ENCODE measurements at regions not wholly inside any gene's neighbourhood (a gene's known extent, or its start where the extent isn't known, plus 50 kb on each side); places are given as distances from the start of the nearest gene placed in this dataset.
"Not testable (repeated sequence)": the region's sequence is repeated elsewhere in the genome, so short reads cannot be mapped to it uniquely, and the experiment has no call there.

DNA sequence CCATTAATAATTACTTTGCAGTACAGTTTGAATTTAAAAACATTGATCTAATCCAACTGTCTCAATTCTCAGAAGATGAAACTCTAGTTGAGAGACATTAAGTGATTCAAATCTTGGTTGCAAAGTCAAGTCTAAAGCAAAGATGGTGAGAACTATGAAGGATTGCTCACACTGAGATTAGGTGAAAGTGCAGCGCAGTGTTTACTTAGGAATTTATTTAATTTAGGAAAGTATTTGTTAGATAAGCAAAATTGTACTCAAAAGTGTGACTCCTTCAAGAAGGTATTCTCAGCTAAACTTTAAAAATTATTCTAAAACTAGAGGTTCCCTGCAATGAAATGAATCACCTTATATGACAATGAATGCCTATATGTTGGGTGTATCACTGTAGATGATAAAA is 454.9 kb downstream of the PDGFC start:
- H3K27me3 ChIP-seq (replicated peaks): no peaks in the 10 kb centered on the region

DNA sequence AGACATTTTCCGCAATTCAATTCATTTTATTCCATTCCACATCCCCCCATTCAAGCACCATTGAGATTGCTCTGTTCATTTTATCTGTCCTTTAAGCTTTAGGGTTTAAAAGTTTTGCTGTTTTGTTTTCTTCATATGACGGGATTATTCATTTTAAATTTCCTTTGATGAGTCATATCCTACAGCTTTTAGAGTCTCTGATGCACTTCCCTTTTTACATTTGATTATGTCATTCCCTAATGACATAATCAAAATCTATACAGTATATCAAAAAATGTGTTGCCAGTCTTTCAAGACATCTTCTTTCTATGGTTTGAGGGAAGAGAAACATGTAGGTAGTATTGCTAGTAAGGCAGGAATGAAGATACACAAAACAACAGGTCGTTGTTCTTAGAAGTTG is 456.3 kb downstream of the PDGFC start:
- Histone ChIP-seq H3K27me3 (replicated peaks) (no peaks in the 10 kb centered on the region), H3K4me3 (ENCODE audit: low read depth, low read length) (no peak overlapping the region), H3K27ac (no peak overlapping the region), H3K36me3 (replicated peaks) (no peaks in the 10 kb centered on the region)
- TF ChIP-seq, protein P1, sequence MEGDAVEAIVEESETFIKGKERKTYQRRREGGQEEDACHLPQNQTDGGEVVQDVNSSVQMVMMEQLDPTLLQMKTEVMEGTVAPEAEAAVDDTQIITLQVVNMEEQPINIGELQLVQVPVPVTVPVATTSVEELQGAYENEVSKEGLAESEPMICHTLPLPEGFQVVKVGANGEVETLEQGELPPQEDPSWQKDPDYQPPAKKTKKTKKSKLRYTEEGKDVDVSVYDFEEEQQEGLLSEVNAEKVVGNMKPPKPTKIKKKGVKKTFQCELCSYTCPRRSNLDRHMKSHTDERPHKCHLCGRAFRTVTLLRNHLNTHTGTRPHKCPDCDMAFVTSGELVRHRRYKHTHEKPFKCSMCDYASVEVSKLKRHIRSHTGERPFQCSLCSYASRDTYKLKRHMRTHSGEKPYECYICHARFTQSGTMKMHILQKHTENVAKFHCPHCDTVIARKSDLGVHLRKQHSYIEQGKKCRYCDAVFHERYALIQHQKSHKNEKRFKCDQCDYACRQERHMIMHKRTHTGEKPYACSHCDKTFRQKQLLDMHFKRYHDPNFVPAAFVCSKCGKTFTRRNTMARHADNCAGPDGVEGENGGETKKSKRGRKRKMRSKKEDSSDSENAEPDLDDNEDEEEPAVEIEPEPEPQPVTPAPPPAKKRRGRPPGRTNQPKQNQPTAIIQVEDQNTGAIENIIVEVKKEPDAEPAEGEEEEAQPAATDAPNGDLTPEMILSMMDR (IDR thresholded peaks at IDR 0.05; ENCODE audit: low read depth, low read length, missing control alignments): no peak
- in situ Hi-C loops (cut with HindIII; ENCODE audit: low pct_ligation_motif_present, low sequenced_read_pairs): no loop called here
- no peak for DNase-seq

More for the DNA sequence above, 454.9 kb downstream of the PDGFC start:
- Histone ChIP-seq H3K4me3 (ENCODE audit: low read depth, low read length) (no peak overlapping the region), H3K36me3 (replicated peaks) (no peaks in the 10 kb centered on the region), H3K27ac (no peak overlapping the region)
- TF ChIP-seq, protein P1 (IDR thresholded peaks at IDR 0.05; ENCODE audit: low read depth, low read length, missing control alignments): no peak
- in situ Hi-C loops (cut with HindIII; ENCODE audit: low pct_ligation_motif_present, low sequenced_read_pairs): no loop called here
- no peak for DNase-seq

DNA sequence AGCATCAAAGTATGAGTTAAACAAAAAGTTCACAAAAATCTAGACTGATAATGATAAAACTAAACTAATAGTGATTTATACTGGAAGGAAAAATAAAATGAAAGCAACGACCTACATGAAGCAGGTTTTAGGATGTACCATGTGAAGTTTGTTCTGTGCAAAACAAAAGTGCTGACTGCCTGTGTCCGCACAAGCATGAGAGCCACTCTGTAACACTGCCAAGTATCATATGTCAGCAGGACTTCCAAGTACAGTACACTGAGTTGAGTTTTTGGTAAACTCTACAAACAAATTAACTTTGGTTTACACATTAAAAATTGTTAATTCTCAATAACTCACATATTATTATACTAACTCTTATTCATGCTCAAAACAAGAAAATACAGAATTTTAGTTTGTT is 459.0 kb downstream of the PDGFC start:
- Histone ChIP-seq H3K36me3 (replicated peaks) (no peaks in the 10 kb centered on the region), H3K27me3 (replicated peaks) (no peaks in the 10 kb centered on the region), H3K4me3 (ENCODE audit: low read depth, low read length) (no peak overlapping the region), H3K27ac (no peak overlapping the region)
- TF ChIP-seq, protein P1 (IDR thresholded peaks at IDR 0.05; ENCODE audit: low read depth, low read length, missing control alignments): no peak
- peak; percentile 22 for DNase-seq
- in situ Hi-C loops (cut with HindIII; ENCODE audit: low pct_ligation_motif_present, low sequenced_read_pairs): no loop called here

DNA sequence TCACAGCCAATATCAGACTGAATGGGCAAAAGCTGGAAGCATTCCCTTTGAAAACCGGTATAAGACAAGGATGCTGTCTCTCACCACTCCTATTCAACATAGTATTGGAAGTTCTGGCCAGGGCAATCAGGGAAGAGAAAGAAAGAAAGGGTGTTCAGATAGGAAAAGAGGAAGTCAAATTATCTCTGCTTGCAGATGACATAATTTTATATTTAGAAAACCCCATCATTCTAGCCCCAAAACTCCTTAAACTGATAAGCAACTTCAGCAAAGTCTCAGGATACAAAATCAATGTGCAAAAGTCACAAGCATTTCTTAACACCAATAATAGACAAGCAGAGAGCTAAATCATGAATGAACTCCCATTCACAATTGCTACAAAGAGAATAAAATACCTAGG is 461.7 kb downstream of the PDGFC start:
- H3K27ac ChIP-seq; H3K36me3 ChIP-seq (replicated peaks); H3K4me3 ChIP-seq (ENCODE audit: low read depth, low read length); DNase-seq; H3K27me3 ChIP-seq (replicated peaks); in situ Hi-C loops (cut with HindIII; ENCODE audit: low pct_ligation_motif_present, low sequenced_read_pairs): not testable (repeated sequence)

DNA sequence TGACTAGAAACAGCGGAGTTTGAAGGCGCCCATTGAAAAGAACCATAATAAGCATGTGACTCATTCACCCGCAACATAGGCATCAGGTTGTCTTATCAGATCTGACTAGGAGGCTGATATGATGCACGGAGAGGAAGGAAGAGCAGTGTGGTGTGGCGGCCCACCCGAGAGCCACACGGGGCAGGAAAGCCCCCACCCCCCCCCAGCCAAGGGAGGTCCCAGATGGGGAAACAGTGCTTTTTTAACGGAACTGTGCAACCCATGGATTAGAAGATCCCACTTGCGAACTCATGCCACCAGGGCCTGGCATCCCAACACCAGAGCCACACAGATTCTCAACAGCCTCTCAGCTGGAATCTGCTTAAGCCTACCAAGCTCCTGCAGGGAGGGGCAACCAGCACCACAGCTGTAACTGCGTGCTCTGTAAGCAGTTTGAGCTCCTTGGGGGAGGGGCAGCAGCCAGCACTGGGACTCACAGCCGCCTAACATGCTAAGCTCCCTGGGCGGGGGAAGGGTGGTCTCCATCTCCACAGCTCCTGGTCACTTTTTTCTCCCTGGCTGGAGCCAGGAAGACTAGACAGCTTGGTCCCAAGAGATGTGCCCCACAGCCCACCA is 466.2 kb downstream of the PDGFC start:
- no peak for DNase-seq
- H3K27me3 ChIP-seq (replicated peaks): no peaks in the 10 kb centered on the region
- TF ChIP-seq, protein P1 (IDR thresholded peaks at IDR 0.05; ENCODE audit: low read depth, low read length, missing control alignments): no peak
- H3K4me3 ChIP-seq (ENCODE audit: low read depth, low read length): no peak overlapping the region
- no peak overlapping the region for H3K27ac ChIP-seq
- in situ Hi-C loops (cut with HindIII; ENCODE audit: low pct_ligation_motif_present, low sequenced_read_pairs): no loop called here
- no peaks in the 10 kb centered on the region for H3K36me3 ChIP-seq (replicated peaks)

DNA sequence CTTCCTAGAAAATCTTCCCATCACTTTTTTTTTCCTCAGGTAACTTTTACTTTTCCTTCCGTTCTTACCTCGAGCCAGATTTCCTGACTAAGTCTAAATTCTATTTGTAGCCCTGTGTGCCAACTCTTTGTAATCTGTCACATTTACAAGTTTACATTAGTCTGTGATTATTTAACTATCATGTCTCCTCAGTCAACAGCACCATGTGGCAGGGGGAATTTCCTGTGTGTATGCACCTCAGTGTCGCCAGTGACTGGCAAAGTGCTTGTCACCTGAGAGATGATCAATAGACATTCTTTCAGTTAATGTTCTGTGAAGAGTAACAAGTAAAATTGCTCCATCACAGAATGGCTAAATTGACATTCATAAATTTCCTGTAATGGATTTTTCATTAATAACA is 468.5 kb downstream of the PDGFC start:
- H3K36me3 ChIP-seq (replicated peaks): no peaks in the 10 kb centered on the region
- no peak overlapping the region for H3K27ac ChIP-seq
- no peak for DNase-seq
- in situ Hi-C loops (cut with HindIII; ENCODE audit: low pct_ligation_motif_present, low sequenced_read_pairs): no loop called here
- no peak overlapping the region for H3K4me3 ChIP-seq (ENCODE audit: low read depth, low read length)
- TF ChIP-seq, protein P1 (IDR thresholded peaks at IDR 0.05; ENCODE audit: low read depth, low read length, missing control alignments): no peak
- H3K27me3 ChIP-seq (replicated peaks): no peaks in the 10 kb centered on the region

Measured in brain microvascular endothelial cell (primary cell).